Osteoblast (primary cell): ENCODE measurements at regions not wholly inside any gene's neighbourhood (a gene's known extent, or its start where the extent isn't known, plus 50 kb on each side); places are given as distances from the start of the nearest gene placed in this dataset.

Experiments used
- DNase-seq: peaks from one replicate; pipeline ENCODE4 v3.0.0; 2011; ENCODE audit warnings: low spot score, mixed read lengths; ENCODE audit not compliant: insufficient read length; ENCODE audit errors: missing footprints
- H2AFZ ChIP-seq: 2 replicates; pipeline ENCODE4 v1.6.0; 2011; ENCODE audit warnings: mild to moderate bottlenecking, low read length
- H3K27ac ChIP-seq: 2 replicates; pipeline ENCODE4 v1.5.1; 2011; ENCODE audit warnings: mild to moderate bottlenecking, low read depth, low read length, moderate library complexity
- H3K27me3 ChIP-seq: 2 replicates; pipeline ENCODE4 v1.6.0; 2012; ENCODE audit warnings: mild to moderate bottlenecking, control low read depth, inconsistent platforms, low read length, moderate library complexity; ENCODE audit not compliant: insufficient read depth
- H3K36me3 ChIP-seq: 2 replicates; pipeline ENCODE4 v1.5.1; 2011; ENCODE audit warnings: mild to moderate bottlenecking, low read length, control low read depth, moderate library complexity; ENCODE audit not compliant: insufficient read depth
- H3K4me1 ChIP-seq: 2 replicates; pipeline ENCODE4 v1.5.1; 2011; ENCODE audit warnings: mild to moderate bottlenecking, low read length, control low read depth, moderate library complexity; ENCODE audit not compliant: insufficient read depth
- H3K4me2 ChIP-seq: 2 replicates; pipeline ENCODE4 v1.6.0; 2011; ENCODE audit warnings: mild to moderate bottlenecking, low read length; ENCODE audit not compliant: insufficient read depth
- H3K4me3 ChIP-seq: fragments of 200-600 bp; sonication (generic); 3 replicates; pipeline ENCODE4 v1.5.1; 2012; ENCODE audit warnings: mild to moderate bottlenecking, low read length, inconsistent platforms; ENCODE audit not compliant: insufficient read depth
- H3K79me2 ChIP-seq: 2 replicates; pipeline ENCODE4 v1.6.0; 2012; ENCODE audit warnings: mild to moderate bottlenecking, low read length, control low read depth, inconsistent platforms; ENCODE audit not compliant: insufficient read depth
- H3K9me3 ChIP-seq: 2 replicates; pipeline ENCODE4 v1.5.1; 2011; ENCODE audit warnings: low read depth, low read length, control low read depth
- H4K20me1 ChIP-seq: 2 replicates; pipeline ENCODE4 v1.6.0; 2012; ENCODE audit warnings: mild to moderate bottlenecking, low read length, control low read depth; ENCODE audit not compliant: insufficient read depth
- TF ChIP-seq, protein P1 (sequence below): IDR thresholded peaks from 2 replicates; pipeline ENCODE4 v1.5.1; 2011; ENCODE audit warnings: mild to moderate bottlenecking, low read depth, low read length, moderate library complexity; ENCODE audit errors: extremely low read depth

DNA sequence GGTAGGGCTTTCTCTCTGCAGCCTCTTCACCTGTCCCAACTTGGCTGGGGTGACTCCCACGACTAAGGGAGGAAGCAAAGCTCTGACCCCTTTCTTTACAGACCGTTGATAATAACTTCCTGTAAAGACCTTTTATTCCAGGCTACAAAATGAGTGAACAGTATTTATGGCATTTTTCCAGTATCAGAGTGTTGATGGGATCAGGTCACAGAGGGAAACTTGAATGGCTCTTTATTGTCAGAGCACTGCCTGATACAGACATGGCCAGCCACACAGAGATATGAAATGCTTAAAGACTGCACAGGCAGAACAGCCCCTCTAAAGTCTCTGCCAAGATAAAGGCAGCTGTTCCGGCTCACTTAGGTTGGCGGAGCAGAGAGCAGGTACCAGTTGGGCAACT, 1033.9 kb upstream of the NR2F2 start:
- no peaks in the 10 kb centered on the region for H4K20me1 ChIP-seq
- no peak overlapping the region for H3K27ac ChIP-seq
- H2AFZ ChIP-seq = no peak overlapping the region
- TF ChIP-seq, protein P1, sequence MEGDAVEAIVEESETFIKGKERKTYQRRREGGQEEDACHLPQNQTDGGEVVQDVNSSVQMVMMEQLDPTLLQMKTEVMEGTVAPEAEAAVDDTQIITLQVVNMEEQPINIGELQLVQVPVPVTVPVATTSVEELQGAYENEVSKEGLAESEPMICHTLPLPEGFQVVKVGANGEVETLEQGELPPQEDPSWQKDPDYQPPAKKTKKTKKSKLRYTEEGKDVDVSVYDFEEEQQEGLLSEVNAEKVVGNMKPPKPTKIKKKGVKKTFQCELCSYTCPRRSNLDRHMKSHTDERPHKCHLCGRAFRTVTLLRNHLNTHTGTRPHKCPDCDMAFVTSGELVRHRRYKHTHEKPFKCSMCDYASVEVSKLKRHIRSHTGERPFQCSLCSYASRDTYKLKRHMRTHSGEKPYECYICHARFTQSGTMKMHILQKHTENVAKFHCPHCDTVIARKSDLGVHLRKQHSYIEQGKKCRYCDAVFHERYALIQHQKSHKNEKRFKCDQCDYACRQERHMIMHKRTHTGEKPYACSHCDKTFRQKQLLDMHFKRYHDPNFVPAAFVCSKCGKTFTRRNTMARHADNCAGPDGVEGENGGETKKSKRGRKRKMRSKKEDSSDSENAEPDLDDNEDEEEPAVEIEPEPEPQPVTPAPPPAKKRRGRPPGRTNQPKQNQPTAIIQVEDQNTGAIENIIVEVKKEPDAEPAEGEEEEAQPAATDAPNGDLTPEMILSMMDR = no peak
- no peaks in the 10 kb centered on the region for H3K27me3 ChIP-seq
- H3K36me3 ChIP-seq = no peaks in the 10 kb centered on the region
- H3K79me2 ChIP-seq = no peaks in the 10 kb centered on the region
- H3K4me1 ChIP-seq = no peaks in the 10 kb centered on the region
- no peaks in the 10 kb centered on the region for H3K9me3 ChIP-seq
- no peak overlapping the region for H3K4me3 ChIP-seq
- no peak for DNase-seq
- H3K4me2 ChIP-seq = no peak overlapping the region

DNA sequence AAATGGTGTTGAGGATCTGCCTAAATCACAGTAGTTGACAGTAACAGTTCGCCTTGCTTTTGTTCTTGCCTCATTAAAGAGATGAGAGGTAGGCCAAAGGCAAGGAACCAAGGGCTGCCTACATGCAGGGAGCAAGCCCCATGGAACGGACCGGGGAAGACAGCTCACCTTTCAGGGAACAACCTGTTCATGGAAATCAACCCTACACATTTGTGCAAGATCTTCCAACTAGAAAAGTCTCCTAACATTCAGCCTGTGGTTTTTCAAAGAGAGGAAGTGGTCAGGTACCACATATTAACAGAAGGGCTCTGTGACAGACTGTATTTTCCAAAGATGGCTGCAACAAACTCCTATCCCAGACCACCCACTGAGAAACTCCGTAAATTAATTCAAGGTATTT, 1031.8 kb upstream of the NR2F2 start:
- no peaks in the 10 kb centered on the region for H3K9me3 ChIP-seq
- H3K4me3 ChIP-seq = no peak overlapping the region
- no peaks in the 10 kb centered on the region for H3K36me3 ChIP-seq
- H3K79me2 ChIP-seq = no peaks in the 10 kb centered on the region
- no peaks in the 10 kb centered on the region for H3K27me3 ChIP-seq
- no peaks in the 10 kb centered on the region for H3K4me1 ChIP-seq
- no peaks in the 10 kb centered on the region for H4K20me1 ChIP-seq
- no peak overlapping the region for H3K27ac ChIP-seq
- H3K4me2 ChIP-seq = no peak overlapping the region
- TF ChIP-seq, protein P1 = no peak
- H2AFZ ChIP-seq = no peak overlapping the region
- DNase-seq = no peak

DNA sequence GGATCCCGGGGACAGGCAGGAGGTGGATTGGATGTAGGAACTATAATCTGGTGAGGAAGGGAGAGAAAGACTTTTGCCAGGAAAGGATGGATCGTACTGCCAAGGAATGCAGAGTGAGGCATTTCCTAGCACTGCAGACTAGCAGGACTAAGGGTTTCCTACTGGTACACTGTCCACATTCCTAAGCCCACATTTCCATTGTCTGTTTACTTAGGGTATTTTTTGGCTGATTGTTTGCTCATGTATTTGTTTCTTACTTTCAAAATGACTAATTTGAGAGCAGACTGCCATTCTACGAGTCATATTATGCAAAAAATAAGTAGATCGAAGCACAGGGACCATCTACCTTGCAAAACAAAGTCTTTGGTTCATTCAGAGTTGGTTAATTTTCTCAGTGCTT, 1029.5 kb upstream of the NR2F2 start:
- H3K9me3 ChIP-seq = no peaks in the 10 kb centered on the region
- TF ChIP-seq, protein P1 = no peak
- no peaks in the 10 kb centered on the region for H3K27me3 ChIP-seq
- no peak overlapping the region for H3K27ac ChIP-seq
- DNase-seq = no peak
- no peaks in the 10 kb centered on the region for H3K79me2 ChIP-seq
- H3K4me2 ChIP-seq = no peak overlapping the region
- no peak overlapping the region for H2AFZ ChIP-seq
- H3K36me3 ChIP-seq = no peaks in the 10 kb centered on the region
- H4K20me1 ChIP-seq = no peaks in the 10 kb centered on the region
- no peak overlapping the region for H3K4me3 ChIP-seq
- H3K4me1 ChIP-seq = peaks cover 5% of the 10 kb centered on the region

DNA sequence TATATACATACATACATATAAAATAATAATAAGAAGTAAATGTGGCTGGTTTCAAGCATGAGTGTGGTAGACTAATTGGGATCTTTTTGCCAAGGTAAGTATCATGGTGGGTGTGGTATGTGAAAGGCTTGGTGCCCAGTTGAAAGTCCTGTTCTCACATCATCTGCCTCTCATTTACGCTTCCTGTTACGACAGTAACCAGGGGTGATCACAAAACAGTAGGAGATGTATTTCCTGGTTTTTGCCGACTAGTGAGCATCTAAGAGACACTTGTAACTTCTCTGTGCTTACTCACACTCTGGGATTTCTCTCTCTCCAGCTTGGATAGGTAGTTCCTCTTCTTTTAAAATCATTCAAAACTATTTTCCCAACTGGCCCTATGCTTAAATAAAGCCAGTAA, 1028.3 kb upstream of the NR2F2 start:
- no peak for DNase-seq
- no peak overlapping the region for H3K27ac ChIP-seq
- H4K20me1 ChIP-seq = no peaks in the 10 kb centered on the region
- no peaks in the 10 kb centered on the region for H3K9me3 ChIP-seq
- no peaks in the 10 kb centered on the region for H3K36me3 ChIP-seq
- TF ChIP-seq, protein P1 = no peak
- H3K27me3 ChIP-seq = no peaks in the 10 kb centered on the region
- H3K4me2 ChIP-seq = no peak overlapping the region
- H3K79me2 ChIP-seq = no peaks in the 10 kb centered on the region
- H2AFZ ChIP-seq = no peak overlapping the region
- peaks cover 5% of the 10 kb centered on the region for H3K4me1 ChIP-seq
- no peak overlapping the region for H3K4me3 ChIP-seq
